Chondrocyte (in vitro differentiated cells): ENCODE measurements at regions not wholly inside any gene's neighbourhood (a gene's known extent, or its start where the extent isn't known, plus 50 kb on each side); places are given as distances from the start of the nearest gene placed in this dataset.
"Not testable (repeated sequence)": the region's sequence is repeated elsewhere in the genome, so short reads cannot be mapped to it uniquely, and the experiment has no call there.

ENCODE experiments used
- DNase-seq: peaks from one replicate; pipeline ENCODE4 v3.0.0; 2021; ENCODE audit warnings: mixed read lengths, low spot score
- H3K27ac Mint-ChIP-seq: one replicate; pipeline ENCODE4 v1.8.0; 2021; ENCODE audit warnings: mild to moderate bottlenecking, moderate library complexity, mixed read lengths; ENCODE audit not compliant: unreplicated experiment
- H3K27me3 Mint-ChIP-seq: 2 replicates; pipeline ENCODE4 v1.8.0; 2021; ENCODE audit warnings: low read depth, mixed read lengths
- H3K36me3 Mint-ChIP-seq: 2 replicates; pipeline ENCODE4 v1.8.0; 2021; ENCODE audit warnings: low read depth, mixed read lengths
- H3K4me1 Mint-ChIP-seq: 2 replicates; pipeline ENCODE4 v1.8.0; 2021; ENCODE audit warnings: low read depth, mild to moderate bottlenecking, mixed read lengths
- H3K4me3 Mint-ChIP-seq: one replicate; pipeline ENCODE4 v1.8.0; 2021; ENCODE audit warnings: mild to moderate bottlenecking, moderate library complexity, mixed read lengths; ENCODE audit not compliant: unreplicated experiment
- H3K9me3 Mint-ChIP-seq: 2 replicates; pipeline ENCODE4 v1.8.0; 2021; ENCODE audit warnings: low read depth, mixed read lengths
- CTCF ChIP-seq: fragments of 200-600 bp; sonication (generic); IDR thresholded peaks from 2 replicates; pipeline ENCODE4 v1.5.0; 2021; ENCODE audit warnings: antibody characterized with exemption, mild to moderate bottlenecking, moderate library complexity

GRCh38 chr3:5694266-5694665 lies 506.8 kb downstream of the EDEM1 start:
- H3K4me1 Mint-ChIP-seq = no peaks in the 10 kb centered on the region
- no peak overlapping the region for H3K4me3 Mint-ChIP-seq
- no peak overlapping the region for H3K27ac Mint-ChIP-seq
- peaks cover 20% of the 10 kb centered on the region for H3K9me3 Mint-ChIP-seq
- H3K36me3 Mint-ChIP-seq = no peaks in the 10 kb centered on the region
- TF ChIP-seq CTCF = no peak
- no peaks in the 10 kb centered on the region for H3K27me3 Mint-ChIP-seq
- DNase-seq = no peak

- Mint-ChIP-seq H3K27me3 (no peaks in the 10 kb centered on the region), H3K4me3 (no peak overlapping the region), H3K27ac (no peak overlapping the region), H3K4me1 (no peaks in the 10 kb centered on the region), H3K9me3 (peaks cover 5% of the 10 kb centered on the region), H3K36me3 (no peaks in the 10 kb centered on the region)
- no peak for TF ChIP-seq CTCF
- no peak for DNase-seq
Observed at GRCh38 chr3:5698851-5699250, 511.3 kb downstream of the EDEM1 start.

GRCh38 chr3:5699313-5699712 lies 511.8 kb downstream of the EDEM1 start:
- Mint-ChIP-seq H3K36me3 (no peaks in the 10 kb centered on the region), H3K9me3 (peaks cover 5% of the 10 kb centered on the region), H3K27me3 (no peaks in the 10 kb centered on the region), H3K27ac (no peak overlapping the region), H3K4me3 (no peak overlapping the region), H3K4me1 (no peaks in the 10 kb centered on the region)
- DNase-seq = no peak
- no peak for TF ChIP-seq CTCF

DNA sequence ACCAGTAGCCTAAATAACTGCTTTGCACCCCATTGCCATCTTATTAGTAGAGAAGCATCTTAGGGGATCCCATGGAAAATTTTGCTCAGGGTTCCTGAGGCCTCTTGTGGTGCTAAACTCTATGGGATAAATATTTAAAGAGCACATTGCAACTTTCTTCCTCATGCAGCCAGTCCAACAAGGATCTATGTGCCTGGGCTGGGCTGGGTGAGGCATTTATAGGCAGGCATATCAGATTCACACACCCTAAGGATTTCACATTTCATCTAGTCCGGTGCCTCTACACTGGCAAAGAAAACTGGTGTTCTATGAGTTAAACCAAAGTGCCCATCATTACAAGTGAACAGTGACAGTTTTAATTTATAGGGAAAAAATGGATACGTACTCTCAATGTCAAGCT lies 512.3 kb downstream of the EDEM1 start:
- Mint-ChIP-seq H3K27ac (no peak overlapping the region), H3K4me3 (no peak overlapping the region)

GRCh38 chr3:5701005-5701404 lies 513.5 kb downstream of the EDEM1 start:
- peaks cover 12% of the 10 kb centered on the region for H3K9me3 Mint-ChIP-seq
- not testable (repeated sequence) for H3K4me3 Mint-ChIP-seq, DNase-seq, H3K27ac Mint-ChIP-seq, H3K27me3 Mint-ChIP-seq, H3K36me3 Mint-ChIP-seq, H3K4me1 Mint-ChIP-seq

More for the DNA sequence above, 512.3 kb downstream of the EDEM1 start:
- no peaks in the 10 kb centered on the region for H3K27me3 Mint-ChIP-seq
- H3K4me1 Mint-ChIP-seq = no peaks in the 10 kb centered on the region
- DNase-seq = no peak
- no peak for TF ChIP-seq CTCF
- peaks cover 7% of the 10 kb centered on the region for H3K9me3 Mint-ChIP-seq
- H3K36me3 Mint-ChIP-seq = no peaks in the 10 kb centered on the region

DNA sequence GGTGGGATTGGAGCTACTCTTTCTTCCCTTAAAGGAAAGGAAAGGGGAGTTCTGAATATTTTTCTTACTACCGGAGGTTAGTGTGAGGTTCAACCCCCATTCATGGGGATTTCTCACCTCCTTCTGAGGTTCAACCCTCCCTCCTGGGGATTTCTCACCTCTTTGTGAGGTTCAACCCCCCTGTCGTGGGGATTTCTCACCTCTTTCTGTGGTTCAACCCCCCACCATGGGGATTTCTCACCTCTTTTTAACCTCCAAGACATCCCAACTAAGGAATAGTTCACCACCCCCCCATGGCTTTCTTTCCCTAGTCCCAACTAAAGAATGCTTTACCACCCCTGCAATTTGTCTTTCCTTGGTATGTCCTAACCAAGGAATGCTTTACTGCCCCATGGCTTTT lies 520.3 kb downstream of the EDEM1 start:
- Mint-ChIP-seq H3K27me3 (no peaks in the 10 kb centered on the region), H3K36me3 (no peaks in the 10 kb centered on the region), H3K4me3 (no peak overlapping the region), H3K27ac (no peak overlapping the region), H3K9me3 (peaks cover 11% of the 10 kb centered on the region), H3K4me1 (no peaks in the 10 kb centered on the region)
- DNase-seq = no peak
- TF ChIP-seq CTCF = no peak
